ENCODE measurements at regions not wholly inside any gene's neighbourhood (a gene's known extent, or its start where the extent isn't known, plus 50 kb on each side); places are given as distances from the start of the nearest gene placed in this dataset.

DNA sequence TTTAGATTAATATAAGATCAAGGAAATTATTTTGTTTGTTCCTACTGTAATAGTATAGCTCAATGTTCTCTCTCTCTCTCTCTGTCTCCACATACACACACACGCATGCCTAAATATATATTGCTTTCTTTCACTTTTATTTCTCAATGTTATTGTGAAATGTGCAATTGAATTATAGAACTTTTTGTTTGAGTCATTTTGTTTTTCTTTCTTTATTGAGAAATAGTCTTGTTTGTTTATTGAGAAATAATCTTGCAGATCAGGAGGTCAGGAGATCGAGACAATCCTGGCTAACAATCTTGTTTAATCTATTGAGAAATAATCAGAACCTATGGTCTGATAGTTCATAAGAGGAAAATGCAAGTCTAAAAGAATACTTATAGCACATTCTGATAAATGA, 1581.3 kb downstream of the EFNB2 start:
- TF ChIP-seq POLR2A (IDR thresholded peaks at IDR 0.05): no peak
- no peak for TF ChIP-seq CTCF (IDR thresholded peaks at IDR 0.05)
